Stimulated activated CD8-positive, alpha-beta memory T cell treated with anti-CD3 and anti-CD28 coated beads, Interleukin-7, amount 100 ng/mL, for 1 hour (primary cell): ENCODE measurements at regions not wholly inside any gene's neighbourhood (a gene's known extent, or its start where the extent isn't known, plus 50 kb on each side); places are given as distances from the start of the nearest gene placed in this dataset.
"Not testable (repeated sequence)": the region's sequence is repeated elsewhere in the genome, so short reads cannot be mapped to it uniquely, and the experiment has no call there.

Source experiments
- DNase-seq, 2 donors: peaks; one replicate each; pipeline ENCODE4 v3.0.0-alpha.2; 2020; ENCODE audit warnings: low read depth in 2 of 2

- DNase-seq, result not testable (repeated sequence)
These were observed 116.2 kb upstream of the TP53BP2 start for GRCh38 chr1:223961985-223962384.

- DNase-seq, result not testable (repeated sequence)
These were observed 107.1 kb upstream of the TP53BP2 start for GRCh38 chr1:223952801-223953200.

GRCh38 chr1:223951551-223951950 lies 105.8 kb upstream of the TP53BP2 start:
- not testable (repeated sequence) for DNase-seq

DNA sequence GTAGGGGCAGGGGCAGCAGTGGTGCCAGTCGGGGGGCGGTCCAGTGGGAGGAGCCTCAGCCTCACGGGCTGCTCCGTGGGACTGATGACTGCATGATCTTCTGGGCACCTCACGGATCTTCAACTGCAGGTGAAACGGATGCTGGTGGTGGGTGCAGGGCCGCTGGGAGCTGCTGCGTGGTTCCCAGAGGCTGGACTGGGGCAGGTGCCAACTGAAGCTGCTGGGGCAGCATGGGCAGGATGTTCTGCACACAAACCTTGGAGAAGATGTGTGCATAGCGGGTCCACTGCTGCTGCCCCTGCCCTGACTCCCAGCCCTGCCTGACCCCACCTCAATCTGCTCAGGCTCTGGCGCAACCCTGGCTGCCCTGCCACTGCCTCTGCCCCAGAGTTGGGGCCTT lies 104.2 kb upstream of the TP53BP2 start:
- DNase-seq, result not testable (repeated sequence)

DNA sequence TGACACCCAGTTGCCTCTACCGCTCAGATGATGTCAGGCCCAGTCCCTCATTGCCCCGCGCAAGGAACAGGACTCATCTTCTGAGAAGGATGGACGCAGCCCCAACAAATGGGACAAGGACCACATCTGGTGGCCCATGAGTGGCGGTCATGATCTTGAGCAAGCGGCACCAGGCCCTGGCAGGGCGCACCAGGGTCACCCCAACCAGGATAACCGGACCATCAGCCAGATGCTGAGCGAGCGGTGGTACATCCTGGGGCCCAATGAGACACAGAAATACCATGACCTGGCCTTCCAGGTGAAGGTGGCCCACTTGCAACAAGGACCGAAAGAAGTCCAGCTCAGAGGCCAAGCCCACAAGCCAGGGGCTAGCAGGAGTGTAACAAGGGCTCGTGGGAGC lies 102.3 kb upstream of the TP53BP2 start:
- DNase-seq, result not testable (repeated sequence)

- DNase-seq, result not testable (repeated sequence)
These were observed 90.8 kb upstream of the TP53BP2 start for GRCh38 chr1:223936592-223936991.

DNA sequence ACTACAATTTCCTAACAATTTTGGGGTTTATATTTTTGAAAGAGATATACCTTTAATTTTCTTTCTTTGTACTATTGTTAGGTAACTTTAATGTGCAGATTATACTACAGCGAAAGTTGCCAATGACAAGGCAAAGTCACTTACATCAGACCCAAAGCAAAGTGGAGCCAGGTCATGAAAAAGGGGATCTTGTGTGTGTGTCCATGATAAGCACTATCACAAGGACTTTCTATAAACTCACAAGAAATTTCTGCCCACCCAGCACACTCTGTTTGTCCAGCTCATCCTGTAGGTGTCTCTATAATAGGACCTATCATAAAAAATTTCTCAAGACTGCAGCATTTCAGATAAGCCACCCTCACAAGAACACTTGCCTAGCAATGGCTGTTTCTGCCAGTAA lies 85.7 kb upstream of the TP53BP2 start:
- not testable (repeated sequence) for DNase-seq

DNA sequence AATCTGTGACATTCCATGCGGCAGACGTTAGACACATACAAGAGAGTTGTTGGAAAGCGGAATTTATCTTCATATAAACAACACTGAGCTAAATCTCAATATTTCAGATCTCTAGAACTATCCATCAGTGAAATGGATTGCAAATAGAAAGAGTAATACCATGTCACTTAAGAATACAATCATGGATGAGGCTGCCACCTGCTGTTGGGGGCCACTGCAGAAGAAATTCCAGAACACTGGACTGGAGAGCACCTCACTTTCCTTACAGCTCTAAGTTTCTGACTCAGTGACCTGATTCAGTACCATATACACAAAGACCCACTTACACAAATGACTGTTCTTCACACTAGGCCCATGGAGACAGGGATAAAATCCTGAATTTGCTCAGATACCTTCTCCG lies 75.1 kb upstream of the TP53BP2 start:
- not testable (repeated sequence) for DNase-seq

DNA sequence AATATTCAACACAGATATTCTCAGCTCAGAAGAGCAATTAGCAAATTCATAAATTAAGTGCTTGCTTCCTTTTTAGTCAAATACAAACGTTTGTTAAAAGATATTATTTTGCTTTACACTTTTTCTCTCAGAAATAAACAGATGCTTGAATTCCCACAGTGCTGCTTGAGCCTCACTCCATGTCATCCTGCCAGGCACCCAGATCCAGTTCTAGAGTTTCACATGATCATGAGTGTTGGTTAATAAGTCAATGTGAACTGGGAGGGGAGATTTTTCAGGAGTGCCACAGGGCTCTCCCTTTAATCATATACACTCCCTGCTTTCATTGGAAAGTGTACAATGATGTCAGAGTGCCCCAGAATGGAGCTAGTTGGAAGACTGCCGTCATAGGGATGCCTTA lies 69.7 kb upstream of the TP53BP2 start:
- DNase-seq, result not testable (repeated sequence)

GRCh38 chr1:223913715-223914114 lies 68.0 kb upstream of the TP53BP2 start:
- DNase-seq, result not testable (repeated sequence)

- not testable (repeated sequence) for DNase-seq
These were observed 62.3 kb upstream of the TP53BP2 start for GRCh38 chr1:223907943-223908587.

DNA sequence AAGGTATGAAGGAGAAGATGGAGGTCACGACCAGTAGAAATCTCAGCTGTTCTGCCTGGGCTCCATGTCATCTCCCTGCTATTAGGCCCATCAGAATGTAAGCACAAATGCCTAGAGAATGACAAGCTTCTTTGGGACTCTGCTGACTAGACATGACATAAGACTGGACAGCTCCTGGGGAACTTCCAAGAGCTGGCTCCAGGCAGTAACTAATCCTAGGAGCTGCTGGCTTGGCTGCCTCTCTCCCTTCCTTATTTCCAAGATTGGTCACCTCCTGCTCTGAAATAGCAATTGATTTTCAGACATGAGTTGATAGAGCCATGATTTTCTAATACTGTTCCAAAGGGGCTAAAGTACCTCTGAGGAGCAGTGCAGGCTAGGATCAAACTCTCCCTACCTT lies 57.5 kb upstream of the TP53BP2 start:
- DNase-seq, result not testable (repeated sequence)

DNA sequence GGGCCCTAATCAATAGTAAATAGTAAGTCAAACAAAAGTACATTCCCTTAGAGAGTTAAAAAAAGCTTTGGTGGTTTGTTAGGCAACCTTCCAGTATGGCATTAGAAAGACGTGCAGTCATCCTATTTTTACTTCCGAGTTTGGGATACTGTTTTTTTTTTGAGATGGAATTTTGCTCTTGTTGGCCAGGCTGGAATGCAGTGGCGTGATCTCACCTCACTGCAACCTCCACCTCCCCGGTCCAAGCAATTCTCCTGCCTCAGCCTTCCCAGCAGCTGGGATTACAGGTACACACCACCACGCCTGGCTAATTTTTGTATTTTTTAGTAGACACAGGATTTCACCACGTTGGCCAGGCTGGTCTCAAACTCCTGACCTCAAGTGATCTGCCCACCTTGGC lies 54.0 kb upstream of the TP53BP2 start:
- not testable (repeated sequence) for DNase-seq

GRCh38 chr1:223897097-223897496 lies 51.4 kb upstream of the TP53BP2 start:
- DNase-seq, result not testable (repeated sequence)

- DNase-seq, result not testable (repeated sequence)
These were observed 50.2 kb upstream of the TP53BP2 start for GRCh38 chr1:223895950-223896349.
